Endodermal cell (in vitro differentiated cells): ENCODE measurements at regions not wholly inside any gene's neighbourhood (a gene's known extent, or its start where the extent isn't known, plus 50 kb on each side); places are given as distances from the start of the nearest gene placed in this dataset.

Experiments
- DNase-seq: peaks from one replicate; pipeline ENCODE4 v3.0.0-alpha.2; 2017
- H3K27ac ChIP-seq: 2 replicates; pipeline ENCODE4 v1.5.1; 2013; ENCODE audit warnings: mild to moderate bottlenecking, low read depth, low read length, moderate library complexity
- H3K27me3 ChIP-seq: 2 replicates; pipeline ENCODE4 v1.6.1; 2013; ENCODE audit warnings: mild to moderate bottlenecking, low read length, moderate library complexity; ENCODE audit not compliant: insufficient read depth, control insufficient read depth, poor library complexity, severe bottlenecking
- H3K36me3 ChIP-seq: 2 replicates; pipeline ENCODE4 v1.7.0; 2013; ENCODE audit warnings: mild to moderate bottlenecking, low read length, moderate library complexity; ENCODE audit not compliant: control insufficient read depth, insufficient read depth
- H3K4me1 ChIP-seq: one replicate; pipeline ENCODE4 v1.7.0; 2013; ENCODE audit warnings: low read length; ENCODE audit not compliant: control insufficient read depth, insufficient read depth
- H3K4me3 ChIP-seq: 2 replicates; pipeline ENCODE4 v1.5.1; 2013; ENCODE audit warnings: mild to moderate bottlenecking, low read length, moderate library complexity
- H3K9ac ChIP-seq: 2 replicates; pipeline ENCODE4 v1.6.1; 2013; ENCODE audit warnings: mild to moderate bottlenecking, low read length, moderate library complexity; ENCODE audit not compliant: poor library complexity, severe bottlenecking; ENCODE audit errors: extremely low read depth
- H3K9me3 ChIP-seq: 2 replicates; pipeline ENCODE4 v1.6.1; 2013; ENCODE audit warnings: mild to moderate bottlenecking, low read length, moderate library complexity; ENCODE audit not compliant: control insufficient read depth
- H3K27ac Mint-ChIP-seq: 2 replicates; pipeline ENCODE4 v1.8.0; 2020; ENCODE audit warnings: mixed read lengths
- H3K27me3 Mint-ChIP-seq: 2 replicates; pipeline ENCODE4 v1.8.0; 2021; ENCODE audit warnings: mild to moderate bottlenecking, mixed read lengths; ENCODE audit not compliant: insufficient read depth
- H3K36me3 Mint-ChIP-seq: 2 replicates; pipeline ENCODE4 v1.8.0; 2020; ENCODE audit warnings: low read depth, mixed read lengths
- H3K4me1 Mint-ChIP-seq: 2 replicates; pipeline ENCODE4 v1.8.0; 2020; ENCODE audit warnings: mixed read lengths
- H3K4me3 Mint-ChIP-seq: 2 replicates; pipeline ENCODE4 v1.8.0; 2020; ENCODE audit warnings: mild to moderate bottlenecking, moderate library complexity, mixed read lengths
- H3K9me3 Mint-ChIP-seq: 2 replicates; pipeline ENCODE4 v1.8.0; 2020; ENCODE audit warnings: mild to moderate bottlenecking, mixed read lengths
- WGBS, 2 experiments: methylation state at CpG; one replicate each; pipeline versions ENCODE4 v1.1.5 to v1.1.7; 2013; ENCODE audit warnings: missing lambda C conversion rate in 2 of 2, mixed read lengths in 1 of 2; ENCODE audit not compliant: insufficient coverage in 1 of 2, insufficient read length in 1 of 2; 5-methylcytosine and 5-hydroxymethylcytosine counted together
- TF ChIP-seq, protein P1 (sequence below): fragments of 200-600 bp; sonication (generic); conservative IDR thresholded peaks from 2 replicates; pipeline ENCODE4 v1.5.0; 2021; ENCODE audit warnings: antibody characterized with exemption, mild to moderate bottlenecking

DNA sequence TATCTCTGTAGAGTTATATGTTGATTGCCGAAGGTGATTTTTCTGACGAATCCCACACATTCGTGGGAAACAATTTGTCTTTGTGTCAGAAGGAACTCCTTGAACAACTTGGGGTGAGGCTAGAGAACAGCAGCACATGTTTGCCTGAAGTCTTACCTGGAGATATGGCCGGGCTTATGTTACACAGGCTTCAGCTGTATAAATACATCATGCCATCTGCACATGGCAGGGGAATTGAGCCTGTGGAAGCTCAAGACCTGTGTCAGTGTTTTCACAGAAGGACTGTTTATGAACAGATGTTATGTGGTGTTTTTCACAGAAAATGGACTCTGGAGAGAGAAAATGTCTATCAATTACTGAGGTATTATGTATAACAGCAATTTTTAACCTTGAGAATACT lies 203.6 kb upstream of the MDFIC2 start:
- H3K9me3 Mint-ChIP-seq, result no peaks in the 10 kb centered on the region
- H3K27ac Mint-ChIP-seq, result no peak overlapping the region
- no peaks in the 10 kb centered on the region for H3K27me3 ChIP-seq
- no peak overlapping the region for H3K4me3 Mint-ChIP-seq
- 86 to 95% methylated on average over 4 of the region's 4 CpGs for WGBS, 2 experiments
- H3K27me3 Mint-ChIP-seq, result no peaks in the 10 kb centered on the region
- H3K4me1 ChIP-seq, result no peaks in the 10 kb centered on the region
- no peaks in the 10 kb centered on the region for H3K36me3 Mint-ChIP-seq
- H3K27ac ChIP-seq, result no peak overlapping the region
- H3K9ac ChIP-seq, result no peak overlapping the region
- no peak overlapping the region for H3K4me3 ChIP-seq
- DNase-seq, result no peak
- TF ChIP-seq, protein P1, sequence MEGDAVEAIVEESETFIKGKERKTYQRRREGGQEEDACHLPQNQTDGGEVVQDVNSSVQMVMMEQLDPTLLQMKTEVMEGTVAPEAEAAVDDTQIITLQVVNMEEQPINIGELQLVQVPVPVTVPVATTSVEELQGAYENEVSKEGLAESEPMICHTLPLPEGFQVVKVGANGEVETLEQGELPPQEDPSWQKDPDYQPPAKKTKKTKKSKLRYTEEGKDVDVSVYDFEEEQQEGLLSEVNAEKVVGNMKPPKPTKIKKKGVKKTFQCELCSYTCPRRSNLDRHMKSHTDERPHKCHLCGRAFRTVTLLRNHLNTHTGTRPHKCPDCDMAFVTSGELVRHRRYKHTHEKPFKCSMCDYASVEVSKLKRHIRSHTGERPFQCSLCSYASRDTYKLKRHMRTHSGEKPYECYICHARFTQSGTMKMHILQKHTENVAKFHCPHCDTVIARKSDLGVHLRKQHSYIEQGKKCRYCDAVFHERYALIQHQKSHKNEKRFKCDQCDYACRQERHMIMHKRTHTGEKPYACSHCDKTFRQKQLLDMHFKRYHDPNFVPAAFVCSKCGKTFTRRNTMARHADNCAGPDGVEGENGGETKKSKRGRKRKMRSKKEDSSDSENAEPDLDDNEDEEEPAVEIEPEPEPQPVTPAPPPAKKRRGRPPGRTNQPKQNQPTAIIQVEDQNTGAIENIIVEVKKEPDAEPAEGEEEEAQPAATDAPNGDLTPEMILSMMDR, result no peak
- no peaks in the 10 kb centered on the region for H3K36me3 ChIP-seq
- H3K4me1 Mint-ChIP-seq, result no peaks in the 10 kb centered on the region
- H3K9me3 ChIP-seq, result no peaks in the 10 kb centered on the region

DNA sequence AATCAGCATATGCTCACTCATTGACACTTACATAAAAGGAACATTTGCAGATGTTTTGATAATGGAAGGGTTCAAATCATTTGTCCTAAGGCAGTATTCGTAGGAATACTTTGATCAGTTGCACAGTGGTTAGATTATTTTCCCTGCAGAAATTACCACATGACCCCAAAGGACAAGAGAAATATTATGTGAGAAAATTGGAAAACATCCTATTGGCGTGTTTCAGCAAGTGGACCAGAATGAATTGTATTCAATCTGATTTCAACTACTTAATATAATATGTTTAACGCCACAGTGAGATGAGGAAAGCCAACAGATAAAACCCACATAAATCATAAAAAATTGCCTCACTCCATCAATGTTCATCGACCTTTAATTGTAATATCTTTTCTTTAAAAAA lies 195.0 kb upstream of the MDFIC2 start:
- WGBS, 2 experiments, result 84% methylated on average over 4 of the region's 4 CpGs; no CpG with 5 or more reads in 1 of the 2 experiments
- H3K4me1 ChIP-seq, result no peaks in the 10 kb centered on the region
- no peaks in the 10 kb centered on the region for H3K9me3 Mint-ChIP-seq

DNA sequence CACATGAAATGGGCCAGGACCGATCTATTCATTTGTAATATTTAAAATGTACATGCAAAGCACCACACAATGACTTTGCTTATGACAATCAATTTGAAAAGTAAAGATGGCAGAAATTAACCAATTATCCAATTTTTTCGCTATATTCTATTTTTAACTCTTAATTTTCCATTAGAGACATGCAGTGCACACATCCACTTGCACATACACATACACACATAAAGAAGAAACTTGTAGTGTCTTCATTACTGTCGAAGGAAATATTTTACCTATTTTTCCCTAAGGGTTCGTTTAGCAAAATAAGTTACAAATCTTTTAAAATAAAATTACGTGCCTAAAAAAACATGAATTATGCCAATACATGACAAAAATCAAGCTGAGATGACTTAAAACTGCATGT lies 194.3 kb upstream of the MDFIC2 start:
- Mint-ChIP-seq H3K27ac (no peak overlapping the region), H3K4me1 (no peaks in the 10 kb centered on the region), H3K9me3 (no peaks in the 10 kb centered on the region), H3K36me3 (no peaks in the 10 kb centered on the region), H3K4me3 (no peak overlapping the region), H3K27me3 (no peaks in the 10 kb centered on the region)
- Histone ChIP-seq H3K4me1 (no peaks in the 10 kb centered on the region), H3K36me3 (no peaks in the 10 kb centered on the region), H3K9me3 (no peaks in the 10 kb centered on the region), H3K9ac (no peak overlapping the region), H3K27ac (no peak overlapping the region), H3K27me3 (no peaks in the 10 kb centered on the region), H3K4me3 (no peak overlapping the region)
- WGBS, 2 experiments, result 84 to 91% methylated on average over 2 to 5 of the region's 5 CpGs
- no peak for DNase-seq
- TF ChIP-seq, protein P1, result no peak

More for the DNA sequence above, 195.0 kb upstream of the MDFIC2 start:
- Mint-ChIP-seq H3K27ac (no peak overlapping the region), H3K4me1 (no peaks in the 10 kb centered on the region), H3K4me3 (no peak overlapping the region), H3K27me3 (no peaks in the 10 kb centered on the region), H3K36me3 (no peaks in the 10 kb centered on the region)
- H3K9me3 ChIP-seq, result no peaks in the 10 kb centered on the region
- H3K36me3 ChIP-seq, result no peaks in the 10 kb centered on the region
- TF ChIP-seq, protein P1, result no peak
- H3K4me3 ChIP-seq, result no peak overlapping the region
- H3K27ac ChIP-seq, result no peak overlapping the region
- H3K27me3 ChIP-seq, result no peaks in the 10 kb centered on the region
- H3K9ac ChIP-seq, result no peak overlapping the region
- DNase-seq, result no peak
